Testis (tissue), 2 donors: ENCODE measurements at regions not wholly inside any gene's neighbourhood (a gene's known extent, or its start where the extent isn't known, plus 50 kb on each side); places are given as distances from the start of the nearest gene placed in this dataset.

ENCODE experiments used
- CTCF ChIP-seq, 3 experiments: fragments of 450-650 bp in 2 of 3; fragments of 200-600 bp in 1 of 3; sonication (generic) in 1 of 3; IDR thresholded peaks; one replicate each; pipeline ENCODE4 v1.5.1; 2016 to 2019; ENCODE audit warnings: antibody characterized with exemption in 3 of 3, mild to moderate bottlenecking in 2 of 3, moderate library complexity in 1 of 3
- POLR2A ChIP-seq: fragments of 450-650 bp; IDR thresholded peaks from one replicate; pipeline ENCODE4 v1.6.1; 2017; ENCODE audit warnings: antibody characterized with exemption, mild to moderate bottlenecking, moderate library complexity

- TF ChIP-seq CTCF (IDR thresholded peaks at IDR 0.05) (no peak), POLR2A (no peak)
These were observed 230.7 kb downstream of the SEMA6A start for GRCh38 chr5:116343961-116344360.
